HL-60 (cell line): ENCODE measurements at regions not wholly inside any gene's neighbourhood (a gene's known extent, or its start where the extent isn't known, plus 50 kb on each side); places are given as distances from the start of the nearest gene placed in this dataset.

ENCODE experiments used
- DNase-seq, 2 experiments: peaks; one replicate each; pipeline ENCODE4 v3.0.0-alpha.2; 2010 to 2020; ENCODE audit warnings: low read depth in 1 of 2, low spot score in 1 of 2
- H3K27ac ChIP-seq: fragments of 250-450 bp; sonication (Bioruptor Pico); replicated peaks from 2 replicates; pipeline ENCODE4 v1.5.1; 2020; ENCODE audit warnings: mild to moderate bottlenecking, moderate library complexity
- H3K27me3 ChIP-seq: fragments of 250-450 bp; sonication (Bioruptor Pico); 2 replicates; pipeline ENCODE4 v1.5.1; 2021; ENCODE audit warnings: mild to moderate bottlenecking, moderate library complexity; ENCODE audit not compliant: insufficient read depth, poor library complexity, severe bottlenecking
- H3K4me3 ChIP-seq: replicated peaks from 2 replicates; pipeline ENCODE4 v1.5.1; 2011; ENCODE audit warnings: mild to moderate bottlenecking, control low read depth, low read length; ENCODE audit not compliant: insufficient read depth
- GABPA ChIP-seq: IDR thresholded peaks from 2 replicates; pipeline ENCODE4 v1.6.1; 2012; ENCODE audit warnings: low read depth
- POLR2AphosphoS5 ChIP-seq: IDR thresholded peaks from 2 replicates; pipeline ENCODE4 v1.6.1; 2012; ENCODE audit warnings: low read depth
- SPI1 ChIP-seq: IDR thresholded peaks from 2 replicates; pipeline ENCODE4 v1.6.1; 2012; ENCODE audit warnings: low read depth, mild to moderate bottlenecking, borderline replicate concordance
- TF ChIP-seq, protein P1 (sequence below): IDR thresholded peaks from 2 replicates; pipeline ENCODE4 v1.6.1; 2012; ENCODE audit warnings: low read depth; ENCODE audit not compliant: insufficient replicate concordance
- TF ChIP-seq, protein P2 (sequence below): IDR thresholded peaks from one replicate; pipeline ENCODE4 v1.5.1; 2011; ENCODE audit warnings: low read length, control low read depth, inconsistent platforms; ENCODE audit not compliant: insufficient read depth

DNA sequence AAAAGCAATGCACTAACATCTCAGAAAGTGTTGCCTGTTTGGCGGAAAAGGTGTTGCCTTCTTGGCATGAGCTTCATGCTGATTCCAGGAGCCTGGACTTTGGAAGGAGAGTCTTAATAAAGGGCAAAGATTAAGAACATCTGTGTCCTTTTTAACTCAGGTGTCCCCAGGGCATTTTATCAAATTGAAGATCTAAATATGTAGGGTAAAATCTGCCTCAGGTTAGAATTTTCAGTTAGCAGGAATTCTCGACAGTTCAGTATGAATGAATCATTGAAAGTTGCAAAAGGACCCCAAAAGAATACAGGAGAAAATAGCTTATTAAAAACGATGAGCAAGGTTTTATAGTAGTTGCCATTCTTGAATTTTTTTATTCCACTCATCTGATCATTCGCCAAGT, 325.2 kb downstream of the SUCLA2 start:
- no peak for DNase-seq
- no peaks in the 10 kb centered on the region for H3K27me3 ChIP-seq
- H3K27ac ChIP-seq, result no peak overlapping the region
- no peak overlapping the region for H3K4me3 ChIP-seq
- no peak for TF ChIP-seq POLR2AphosphoS5
- TF ChIP-seq GABPA, result no peak
- TF ChIP-seq, protein P1, sequence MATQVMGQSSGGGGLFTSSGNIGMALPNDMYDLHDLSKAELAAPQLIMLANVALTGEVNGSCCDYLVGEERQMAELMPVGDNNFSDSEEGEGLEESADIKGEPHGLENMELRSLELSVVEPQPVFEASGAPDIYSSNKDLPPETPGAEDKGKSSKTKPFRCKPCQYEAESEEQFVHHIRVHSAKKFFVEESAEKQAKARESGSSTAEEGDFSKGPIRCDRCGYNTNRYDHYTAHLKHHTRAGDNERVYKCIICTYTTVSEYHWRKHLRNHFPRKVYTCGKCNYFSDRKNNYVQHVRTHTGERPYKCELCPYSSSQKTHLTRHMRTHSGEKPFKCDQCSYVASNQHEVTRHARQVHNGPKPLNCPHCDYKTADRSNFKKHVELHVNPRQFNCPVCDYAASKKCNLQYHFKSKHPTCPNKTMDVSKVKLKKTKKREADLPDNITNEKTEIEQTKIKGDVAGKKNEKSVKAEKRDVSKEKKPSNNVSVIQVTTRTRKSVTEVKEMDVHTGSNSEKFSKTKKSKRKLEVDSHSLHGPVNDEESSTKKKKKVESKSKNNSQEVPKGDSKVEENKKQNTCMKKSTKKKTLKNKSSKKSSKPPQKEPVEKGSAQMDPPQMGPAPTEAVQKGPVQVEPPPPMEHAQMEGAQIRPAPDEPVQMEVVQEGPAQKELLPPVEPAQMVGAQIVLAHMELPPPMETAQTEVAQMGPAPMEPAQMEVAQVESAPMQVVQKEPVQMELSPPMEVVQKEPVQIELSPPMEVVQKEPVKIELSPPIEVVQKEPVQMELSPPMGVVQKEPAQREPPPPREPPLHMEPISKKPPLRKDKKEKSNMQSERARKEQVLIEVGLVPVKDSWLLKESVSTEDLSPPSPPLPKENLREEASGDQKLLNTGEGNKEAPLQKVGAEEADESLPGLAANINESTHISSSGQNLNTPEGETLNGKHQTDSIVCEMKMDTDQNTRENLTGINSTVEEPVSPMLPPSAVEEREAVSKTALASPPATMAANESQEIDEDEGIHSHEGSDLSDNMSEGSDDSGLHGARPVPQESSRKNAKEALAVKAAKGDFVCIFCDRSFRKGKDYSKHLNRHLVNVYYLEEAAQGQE, result no peak

DNA sequence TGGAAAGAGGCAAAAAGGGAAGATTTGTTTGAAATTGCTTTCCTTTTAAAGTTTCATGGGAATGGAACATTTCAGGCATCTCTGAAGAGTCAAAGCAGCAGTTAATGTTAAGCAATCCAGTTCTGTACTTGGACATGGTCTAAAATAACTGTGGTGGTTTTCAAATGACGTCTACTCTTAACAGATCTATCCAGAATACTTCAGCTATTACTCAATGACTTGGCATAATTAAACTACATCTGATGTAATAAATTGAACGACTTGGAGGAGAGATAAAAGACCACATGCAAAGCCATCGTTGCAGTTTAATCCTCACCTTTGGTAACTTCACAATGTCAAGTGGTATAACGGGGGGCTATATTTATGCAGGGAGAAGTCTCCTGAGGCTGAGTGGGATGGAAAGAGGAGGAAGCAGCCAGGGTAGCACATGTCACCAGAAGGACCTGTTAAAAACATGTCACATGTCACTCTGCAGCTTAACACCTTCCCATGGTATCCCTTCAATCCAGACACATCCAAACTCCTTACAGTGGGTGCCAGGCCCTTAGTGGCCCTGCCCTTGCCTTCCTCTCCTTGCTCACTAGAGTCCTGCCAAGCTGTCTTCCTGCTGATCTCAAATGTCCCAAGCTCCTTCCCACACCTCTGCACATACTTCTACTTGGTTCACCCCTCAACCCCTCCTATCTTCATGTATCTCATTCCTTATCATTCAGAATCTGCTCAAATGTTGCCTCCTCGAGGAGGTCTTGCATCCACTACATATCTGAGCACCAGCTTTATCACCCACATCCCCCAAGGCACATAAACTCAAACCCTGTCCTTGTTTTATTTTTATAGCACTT, 327.8 kb downstream of the SUCLA2 start:
- DNase-seq, result peak in 1 of 2 experiments; percentile 26
- TF ChIP-seq, protein P1, result no peak
- TF ChIP-seq GABPA (no peak), SPI1 (no peak), POLR2AphosphoS5 (no peak)
- TF ChIP-seq, protein P2, sequence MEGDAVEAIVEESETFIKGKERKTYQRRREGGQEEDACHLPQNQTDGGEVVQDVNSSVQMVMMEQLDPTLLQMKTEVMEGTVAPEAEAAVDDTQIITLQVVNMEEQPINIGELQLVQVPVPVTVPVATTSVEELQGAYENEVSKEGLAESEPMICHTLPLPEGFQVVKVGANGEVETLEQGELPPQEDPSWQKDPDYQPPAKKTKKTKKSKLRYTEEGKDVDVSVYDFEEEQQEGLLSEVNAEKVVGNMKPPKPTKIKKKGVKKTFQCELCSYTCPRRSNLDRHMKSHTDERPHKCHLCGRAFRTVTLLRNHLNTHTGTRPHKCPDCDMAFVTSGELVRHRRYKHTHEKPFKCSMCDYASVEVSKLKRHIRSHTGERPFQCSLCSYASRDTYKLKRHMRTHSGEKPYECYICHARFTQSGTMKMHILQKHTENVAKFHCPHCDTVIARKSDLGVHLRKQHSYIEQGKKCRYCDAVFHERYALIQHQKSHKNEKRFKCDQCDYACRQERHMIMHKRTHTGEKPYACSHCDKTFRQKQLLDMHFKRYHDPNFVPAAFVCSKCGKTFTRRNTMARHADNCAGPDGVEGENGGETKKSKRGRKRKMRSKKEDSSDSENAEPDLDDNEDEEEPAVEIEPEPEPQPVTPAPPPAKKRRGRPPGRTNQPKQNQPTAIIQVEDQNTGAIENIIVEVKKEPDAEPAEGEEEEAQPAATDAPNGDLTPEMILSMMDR, result no peak
- H3K27me3 ChIP-seq, result no peaks in the 10 kb centered on the region
- no peak overlapping the region for H3K27ac ChIP-seq
- no peak overlapping the region for H3K4me3 ChIP-seq

DNA sequence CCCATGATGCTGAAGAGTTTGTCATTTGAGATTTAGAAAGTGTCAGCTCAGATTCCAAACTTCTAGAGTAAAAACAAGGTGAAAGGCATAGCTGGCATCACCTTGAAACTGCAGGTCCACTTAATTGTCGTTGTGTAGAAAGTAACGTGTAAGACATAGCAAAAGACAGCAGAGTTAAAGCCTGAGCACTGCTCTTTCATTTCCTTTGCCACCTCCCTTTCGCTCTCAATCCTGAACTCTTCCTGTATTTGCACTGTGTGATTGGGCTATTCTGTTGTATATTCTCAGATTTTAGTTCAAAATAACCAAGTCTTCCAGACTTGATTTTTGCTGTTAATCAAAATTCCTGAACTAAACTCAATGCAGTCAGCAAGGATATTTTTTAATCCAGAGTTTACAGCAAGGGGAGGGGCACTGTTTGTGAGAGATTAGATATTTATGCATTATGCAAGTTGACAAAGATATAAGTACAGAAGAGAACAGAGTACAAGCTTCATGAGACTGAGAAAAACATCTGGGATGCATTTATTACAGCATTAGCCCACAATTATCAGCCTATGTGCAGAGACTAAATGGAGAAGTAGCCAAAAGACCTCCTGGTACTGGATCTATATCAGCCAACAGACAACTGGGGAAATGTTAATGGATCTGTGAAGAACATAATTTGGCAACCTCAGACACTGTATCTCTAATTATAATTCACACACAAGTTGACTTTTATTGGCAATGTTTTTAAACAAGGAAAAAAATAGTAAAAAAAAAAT, 328.6 kb downstream of the SUCLA2 start:
- TF ChIP-seq, protein P1, result no peak
- TF ChIP-seq POLR2AphosphoS5 (no peak), SPI1 (no peak), GABPA (no peak)
- TF ChIP-seq, protein P2, result no peak
- Histone ChIP-seq H3K27ac (no peak overlapping the region), H3K4me3 (no peak overlapping the region), H3K27me3 (no peaks in the 10 kb centered on the region)
- no peak for DNase-seq
